ENCODE measurements at regions not wholly inside any gene's neighbourhood (a gene's known extent, or its start where the extent isn't known, plus 50 kb on each side); places are given as distances from the start of the nearest gene placed in this dataset.

GRCh38 chr6:101257163-101257562 is 136.3 kb upstream of the GRIK2 start:
- TF ChIP-seq CTCF (IDR thresholded peaks at IDR 0.05) (no peak), POLR2A (IDR thresholded peaks at IDR 0.05) (no peak)
